Tibial nerve (tissue), 4 donors: ENCODE measurements at regions not wholly inside any gene's neighbourhood (a gene's known extent, or its start where the extent isn't known, plus 50 kb on each side); places are given as distances from the start of the nearest gene placed in this dataset.
"Not testable (repeated sequence)": the region's sequence is repeated elsewhere in the genome, so short reads cannot be mapped to it uniquely, and the experiment has no call there.

Experiments used
- DNase-seq, 2 donors: peaks; one replicate each; pipeline ENCODE4 v3.0.0-alpha.2; 2019; ENCODE audit warnings: low spot score in 2 of 2
- H3K27ac ChIP-seq, 4 donors: fragments of 200-600 bp; sonication (generic) in 3 of 4; one replicate each; pipeline ENCODE4 v1.5.1; 2017 to 2019; ENCODE audit warnings: mild to moderate bottlenecking in 1 of 4
- H3K27me3 ChIP-seq, 2 donors: fragments of 200-600 bp; sonication (generic) in 1 of 2; one replicate each; pipeline versions ENCODE4 v1.5.1 to v1.6.0; 2017 to 2019
- H3K36me3 ChIP-seq, 3 donors: fragments of 200-600 bp; sonication (generic); one replicate each; pipeline ENCODE4 v1.5.1; 2018 to 2019
- H3K4me1 ChIP-seq, 4 donors: fragments of 200-600 bp; sonication (generic) in 3 of 4; one replicate each; pipeline ENCODE4 v1.5.1; 2017 to 2019
- H3K4me3 ChIP-seq, 4 donors: fragments of 200-600 bp; sonication (generic) in 3 of 4; one replicate each; pipeline ENCODE4 v1.5.1; 2017 to 2019; ENCODE audit warnings: mild to moderate bottlenecking in 1 of 4, moderate library complexity in 1 of 4
- H3K9me3 ChIP-seq, 4 donors: fragments of 200-600 bp; sonication (generic) in 3 of 4; one replicate each; pipeline ENCODE4 v1.5.1; 2017 to 2019
- CTCF ChIP-seq, 5 experiments: fragments of 200-600 bp in 3 of 5; fragments of 450-650 bp in 2 of 5; sonication (generic) in 3 of 5; IDR thresholded peaks; one replicate each; pipeline ENCODE4 v1.5.1; 2016 to 2019; ENCODE audit warnings: antibody characterized with exemption in 5 of 5, mild to moderate bottlenecking in 3 of 5, moderate library complexity in 2 of 5
- EP300 ChIP-seq, 2 donors: sonication (generic); formaldehyde crosslinking; IDR thresholded peaks; one replicate each; pipeline ENCODE4 v1.6.1; 2017; ENCODE audit warnings: antibody characterized with exemption in 2 of 2, mild to moderate bottlenecking in 1 of 2
- POLR2A ChIP-seq, 2 donors: fragments of 450-650 bp; IDR thresholded peaks; one replicate each; pipeline ENCODE4 v1.6.1; 2017; ENCODE audit warnings: antibody characterized with exemption in 2 of 2, mild to moderate bottlenecking in 2 of 2, moderate library complexity in 2 of 2
- WGBS, 2 donors: methylation state at CpG; one replicate each; pipeline ENCODE4 v1.1.5; 2018; 5-methylcytosine and 5-hydroxymethylcytosine counted together

- no peak overlapping the region for H3K27ac ChIP-seq
- TF ChIP-seq POLR2A (IDR thresholded peaks at IDR 0.05) (no peak), CTCF (IDR thresholded peaks at IDR 0.05) (no peak), EP300 (IDR thresholded peaks at IDR 0.05) (no peak)
- H3K4me3 ChIP-seq = no peak overlapping the region
- DNase-seq = no peak
- no peaks in the 10 kb centered on the region for H3K27me3 ChIP-seq
- H3K36me3 ChIP-seq = no peaks in the 10 kb centered on the region
- no peaks in the 10 kb centered on the region for H3K4me1 ChIP-seq
- 74 to 79% methylated on average over 2 of the region's 2 CpGs for WGBS, 2 donors
- no peaks in the 10 kb centered on the region for H3K9me3 ChIP-seq
Measured at GRCh38 chr4:103422467-103423219, 224.5 kb upstream of the CENPE start.

- no peak overlapping the region for H3K4me3 ChIP-seq
- TF ChIP-seq CTCF (IDR thresholded peaks at IDR 0.05) (no peak), POLR2A (IDR thresholded peaks at IDR 0.05) (no peak), EP300 (IDR thresholded peaks at IDR 0.05) (no peak)
- WGBS, 2 donors = 81 to 84% methylated on average over 5 of the region's 5 CpGs
Measured at GRCh38 chr4:103415801-103416200, 217.7 kb upstream of the CENPE start.

GRCh38 chr4:103412646-103413045, 214.5 kb upstream of the CENPE start:
- 80 to 82% methylated on average over 4 of the region's 4 CpGs for WGBS, 2 donors
- not testable (repeated sequence) for H3K36me3 ChIP-seq, H3K4me3 ChIP-seq, DNase-seq, H3K9me3 ChIP-seq, H3K27me3 ChIP-seq, H3K4me1 ChIP-seq, H3K27ac ChIP-seq

More at GRCh38 chr4:103415801-103416200, 217.7 kb upstream of the CENPE start:
- Histone ChIP-seq H3K4me1 (no peaks in the 10 kb centered on the region), H3K27me3 (no peaks in the 10 kb centered on the region), H3K9me3 (no peaks in the 10 kb centered on the region), H3K36me3 (no peaks in the 10 kb centered on the region), H3K27ac (no peak overlapping the region)
- DNase-seq = no peak

GRCh38 chr4:103410386-103410785, 212.2 kb upstream of the CENPE start:
- Histone ChIP-seq H3K4me3 (no peak overlapping the region), H3K4me1 (no peaks in the 10 kb centered on the region), H3K27ac (no peak overlapping the region), H3K36me3 (no peaks in the 10 kb centered on the region), H3K9me3 (no peaks in the 10 kb centered on the region), H3K27me3 (no peaks in the 10 kb centered on the region)
- WGBS, 2 donors = 80% methylated on average over 3 of the region's 3 CpGs
- no peak for DNase-seq
- TF ChIP-seq CTCF (IDR thresholded peaks at IDR 0.05) = no peak
- TF ChIP-seq POLR2A (IDR thresholded peaks at IDR 0.05) = no peak
- TF ChIP-seq EP300 (IDR thresholded peaks at IDR 0.05) = no peak

- no peak for TF ChIP-seq CTCF (IDR thresholded peaks at IDR 0.05)
- TF ChIP-seq POLR2A (IDR thresholded peaks at IDR 0.05) = no peak
- TF ChIP-seq EP300 (IDR thresholded peaks at IDR 0.05) = no peak
- no peak for DNase-seq
- Histone ChIP-seq H3K27me3 (no peaks in the 10 kb centered on the region), H3K9me3 (no peaks in the 10 kb centered on the region), H3K4me1 (no peaks in the 10 kb centered on the region), H3K4me3 (no peak overlapping the region), H3K36me3 (no peaks in the 10 kb centered on the region), H3K27ac (no peak overlapping the region)
Measured at GRCh38 chr4:103405415-103405814, 207.3 kb upstream of the CENPE start.

- Histone ChIP-seq H3K27ac (no peak overlapping the region), H3K4me3 (no peak overlapping the region), H3K27me3 (no peaks in the 10 kb centered on the region), H3K4me1 (no peaks in the 10 kb centered on the region), H3K9me3 (no peaks in the 10 kb centered on the region), H3K36me3 (no peaks in the 10 kb centered on the region)
- TF ChIP-seq CTCF (IDR thresholded peaks at IDR 0.05) = no peak
- TF ChIP-seq EP300 (IDR thresholded peaks at IDR 0.05) = no peak
- TF ChIP-seq POLR2A (IDR thresholded peaks at IDR 0.05) = no peak
- WGBS, 2 donors = 69 to 76% methylated on average over 2 of the region's 2 CpGs
- DNase-seq = no peak
Measured at GRCh38 chr4:103403619-103404018, 205.5 kb upstream of the CENPE start.
